Panc1 (cell line): ENCODE measurements at regions not wholly inside any gene's neighbourhood (a gene's known extent, or its start where the extent isn't known, plus 50 kb on each side); places are given as distances from the start of the nearest gene placed in this dataset.

Experiments used
- POLR2AphosphoS5 ChIP-seq: IDR thresholded peaks from 2 replicates; pipeline ENCODE4 v1.6.1; 2012; ENCODE audit warnings: mild to moderate bottlenecking, low read depth, low read length, moderate library complexity
- TF ChIP-seq, protein P1 (sequence below): fragments of 450-650 bp; IDR thresholded peaks from 2 replicates; pipeline ENCODE4 v1.5.1; 2017; ENCODE audit warnings: mild to moderate bottlenecking

DNA sequence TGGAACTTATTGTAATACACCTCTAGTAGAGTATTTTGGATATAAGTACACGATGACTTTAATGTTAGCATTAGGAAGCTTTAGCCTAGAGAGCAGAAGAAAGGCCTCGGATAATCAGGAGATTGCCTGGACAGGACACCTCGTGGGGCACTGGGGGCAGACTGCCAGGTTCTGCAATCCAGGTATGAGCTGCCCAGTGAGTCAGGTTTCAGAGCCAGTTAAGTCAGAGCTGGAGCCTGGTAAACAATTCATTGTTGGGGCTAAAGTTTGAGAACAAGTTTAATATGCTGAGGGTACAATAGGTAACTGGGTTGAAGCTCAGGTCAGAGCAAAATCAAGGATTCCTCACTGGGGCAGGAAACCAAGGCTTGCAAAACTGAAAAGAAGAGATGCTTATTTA lies 107.4 kb downstream of the RERGL start:
- TF ChIP-seq POLR2AphosphoS5 = no peak
- TF ChIP-seq, protein P1, sequence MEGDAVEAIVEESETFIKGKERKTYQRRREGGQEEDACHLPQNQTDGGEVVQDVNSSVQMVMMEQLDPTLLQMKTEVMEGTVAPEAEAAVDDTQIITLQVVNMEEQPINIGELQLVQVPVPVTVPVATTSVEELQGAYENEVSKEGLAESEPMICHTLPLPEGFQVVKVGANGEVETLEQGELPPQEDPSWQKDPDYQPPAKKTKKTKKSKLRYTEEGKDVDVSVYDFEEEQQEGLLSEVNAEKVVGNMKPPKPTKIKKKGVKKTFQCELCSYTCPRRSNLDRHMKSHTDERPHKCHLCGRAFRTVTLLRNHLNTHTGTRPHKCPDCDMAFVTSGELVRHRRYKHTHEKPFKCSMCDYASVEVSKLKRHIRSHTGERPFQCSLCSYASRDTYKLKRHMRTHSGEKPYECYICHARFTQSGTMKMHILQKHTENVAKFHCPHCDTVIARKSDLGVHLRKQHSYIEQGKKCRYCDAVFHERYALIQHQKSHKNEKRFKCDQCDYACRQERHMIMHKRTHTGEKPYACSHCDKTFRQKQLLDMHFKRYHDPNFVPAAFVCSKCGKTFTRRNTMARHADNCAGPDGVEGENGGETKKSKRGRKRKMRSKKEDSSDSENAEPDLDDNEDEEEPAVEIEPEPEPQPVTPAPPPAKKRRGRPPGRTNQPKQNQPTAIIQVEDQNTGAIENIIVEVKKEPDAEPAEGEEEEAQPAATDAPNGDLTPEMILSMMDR = no peak
